Activated naive CD4-positive, alpha-beta T cell treated with anti-CD3 and anti-CD28 coated beads for 36 hours (primary cell): ENCODE measurements at regions not wholly inside any gene's neighbourhood (a gene's known extent, or its start where the extent isn't known, plus 50 kb on each side); places are given as distances from the start of the nearest gene placed in this dataset.

Experiments used
- CTCF ChIA-PET: fragments of 350-600 bp; sonication (Branson Sonifier 250); formaldehyde crosslinking; loops from one replicate; lab custom pipeline; 2021; ENCODE audit warnings: antibody characterized with exemption; lab: Charles Lee
- DNase-seq: peaks from one replicate; pipeline ENCODE4 v3.0.0-alpha.2; 2020
- H3K27ac Mint-ChIP-seq: one replicate; pipeline ENCODE4 v1.8.0; 2021; ENCODE audit warnings: mild to moderate bottlenecking, mixed read lengths
- H3K27me3 Mint-ChIP-seq: one replicate; pipeline ENCODE4 v1.8.0; 2021; ENCODE audit warnings: low read depth, mixed read lengths
- H3K36me3 Mint-ChIP-seq: one replicate; pipeline ENCODE4 v1.8.0; 2021; ENCODE audit warnings: low read depth, mixed read lengths
- H3K4me1 Mint-ChIP-seq: one replicate; pipeline ENCODE4 v1.8.0; 2021; ENCODE audit warnings: low read depth, mixed read lengths
- H3K4me3 Mint-ChIP-seq: one replicate; pipeline ENCODE4 v1.8.0; 2021; ENCODE audit warnings: mild to moderate bottlenecking, moderate library complexity, mixed read lengths
- H3K9me3 Mint-ChIP-seq: one replicate; pipeline ENCODE4 v1.8.0; 2021; ENCODE audit warnings: mixed read lengths
- intact Hi-C: fragments of 100-400 bp; cut with micrococcal nuclease; formaldehyde crosslinking; loops from one replicate; pipeline ENCODE4 v1.15.1; 2023

GRCh38 chr2:51695531-51695930, 663.6 kb upstream of the NRXN1 start:
- no peaks in the 10 kb centered on the region for H3K27me3 Mint-ChIP-seq
- intact Hi-C loops = no loop called here
- H3K4me1 Mint-ChIP-seq = no peaks in the 10 kb centered on the region
- no peaks in the 10 kb centered on the region for H3K36me3 Mint-ChIP-seq
- no peak for DNase-seq
- no peak overlapping the region for H3K27ac Mint-ChIP-seq
- CTCF ChIA-PET = no interaction called here
- H3K4me3 Mint-ChIP-seq = no peak overlapping the region
- H3K9me3 Mint-ChIP-seq = peaks cover 2% of the 10 kb centered on the region

- Mint-ChIP-seq H3K4me3 (no peak overlapping the region), H3K4me1 (no peaks in the 10 kb centered on the region), H3K9me3 (peaks cover 2% of the 10 kb centered on the region)
Measured at GRCh38 chr2:51693640-51694039, 661.7 kb upstream of the NRXN1 start.

GRCh38 chr2:51681854-51682253, 649.9 kb upstream of the NRXN1 start:
- CTCF ChIA-PET = no interaction called here
- Mint-ChIP-seq H3K36me3 (no peaks in the 10 kb centered on the region), H3K4me3 (no peak overlapping the region), H3K9me3 (peaks cover 10% of the 10 kb centered on the region), H3K4me1 (no peaks in the 10 kb centered on the region), H3K27me3 (no peaks in the 10 kb centered on the region), H3K27ac (no peak overlapping the region)
- intact Hi-C loops = no loop called here
- no peak for DNase-seq

More at GRCh38 chr2:51693640-51694039, 661.7 kb upstream of the NRXN1 start:
- CTCF ChIA-PET = no interaction called here
- intact Hi-C loops = no loop called here
- DNase-seq = no peak
- Mint-ChIP-seq H3K27ac (no peak overlapping the region), H3K27me3 (no peaks in the 10 kb centered on the region), H3K36me3 (no peaks in the 10 kb centered on the region)

- Mint-ChIP-seq H3K27me3 (no peaks in the 10 kb centered on the region), H3K4me3 (no peak overlapping the region), H3K27ac (no peak overlapping the region), H3K4me1 (no peaks in the 10 kb centered on the region), H3K36me3 (no peaks in the 10 kb centered on the region), H3K9me3 (peaks cover 9% of the 10 kb centered on the region)
- no peak for DNase-seq
- intact Hi-C loops = no loop called here
- CTCF ChIA-PET = no interaction called here
Measured at GRCh38 chr2:51673628-51674027, 641.7 kb upstream of the NRXN1 start.

GRCh38 chr2:51667679-51668078, 635.7 kb upstream of the NRXN1 start:
- H3K9me3 Mint-ChIP-seq = peaks cover 12% of the 10 kb centered on the region
- no peaks in the 10 kb centered on the region for H3K4me1 Mint-ChIP-seq
- no peak overlapping the region for H3K4me3 Mint-ChIP-seq
- no peak overlapping the region for H3K27ac Mint-ChIP-seq
- DNase-seq = no peak
- H3K36me3 Mint-ChIP-seq = no peaks in the 10 kb centered on the region
- no peaks in the 10 kb centered on the region for H3K27me3 Mint-ChIP-seq
- CTCF ChIA-PET = no interaction called here
- intact Hi-C loops = no loop called here

- Mint-ChIP-seq H3K4me3 (no peak overlapping the region), H3K9me3 (peaks cover 11% of the 10 kb centered on the region), H3K27ac (no peak overlapping the region), H3K4me1 (no peaks in the 10 kb centered on the region), H3K36me3 (no peaks in the 10 kb centered on the region), H3K27me3 (no peaks in the 10 kb centered on the region)
- CTCF ChIA-PET = no interaction called here
- intact Hi-C loops = no loop called here
- no peak for DNase-seq
Measured at GRCh38 chr2:51662187-51662586, 630.3 kb upstream of the NRXN1 start.

GRCh38 chr2:51657849-51658248, 625.9 kb upstream of the NRXN1 start:
- Mint-ChIP-seq H3K9me3 (peaks cover 11% of the 10 kb centered on the region), H3K36me3 (no peaks in the 10 kb centered on the region), H3K4me1 (no peaks in the 10 kb centered on the region), H3K27me3 (no peaks in the 10 kb centered on the region), H3K4me3 (no peak overlapping the region), H3K27ac (no peak overlapping the region)
- no peak for DNase-seq
- intact Hi-C loops = no loop called here
- CTCF ChIA-PET = no interaction called here

- intact Hi-C loops = no loop called here
- H3K4me3 Mint-ChIP-seq = no peak overlapping the region
- no peak overlapping the region for H3K27ac Mint-ChIP-seq
- CTCF ChIA-PET = no interaction called here
- H3K27me3 Mint-ChIP-seq = no peaks in the 10 kb centered on the region
- H3K9me3 Mint-ChIP-seq = peaks cover 6% of the 10 kb centered on the region
- no peaks in the 10 kb centered on the region for H3K4me1 Mint-ChIP-seq
- DNase-seq = no peak
- H3K36me3 Mint-ChIP-seq = no peaks in the 10 kb centered on the region
Measured at GRCh38 chr2:51650769-51651168, 618.8 kb upstream of the NRXN1 start.

- H3K27me3 Mint-ChIP-seq = no peaks in the 10 kb centered on the region
- DNase-seq = no peak
- H3K27ac Mint-ChIP-seq = no peak overlapping the region
Measured at GRCh38 chr2:51649366-51649765, 617.4 kb upstream of the NRXN1 start.

GRCh38 chr2:51638811-51639210, 606.9 kb upstream of the NRXN1 start:
- H3K27me3 Mint-ChIP-seq = no peaks in the 10 kb centered on the region
- peaks cover 17% of the 10 kb centered on the region for H3K9me3 Mint-ChIP-seq
- no peaks in the 10 kb centered on the region for H3K36me3 Mint-ChIP-seq
- H3K4me1 Mint-ChIP-seq = no peaks in the 10 kb centered on the region
- CTCF ChIA-PET = no interaction called here
- no peak overlapping the region for H3K4me3 Mint-ChIP-seq
- intact Hi-C loops = no loop called here
- DNase-seq = no peak
- H3K27ac Mint-ChIP-seq = no peak overlapping the region

More at GRCh38 chr2:51649366-51649765, 617.4 kb upstream of the NRXN1 start:
- Mint-ChIP-seq H3K36me3 (no peaks in the 10 kb centered on the region), H3K9me3 (peaks cover 4% of the 10 kb centered on the region), H3K4me3 (no peak overlapping the region), H3K4me1 (no peaks in the 10 kb centered on the region)
- intact Hi-C loops = no loop called here
- CTCF ChIA-PET = no interaction called here

GRCh38 chr2:51633073-51633472, 601.1 kb upstream of the NRXN1 start:
- H3K4me1 Mint-ChIP-seq = no peaks in the 10 kb centered on the region
- no peaks in the 10 kb centered on the region for H3K27me3 Mint-ChIP-seq
- H3K27ac Mint-ChIP-seq = no peak overlapping the region
- CTCF ChIA-PET = no interaction called here
- DNase-seq = no peak
- no peak overlapping the region for H3K4me3 Mint-ChIP-seq
- intact Hi-C loops = no loop called here
- no peaks in the 10 kb centered on the region for H3K36me3 Mint-ChIP-seq
- H3K9me3 Mint-ChIP-seq = peaks cover 5% of the 10 kb centered on the region

GRCh38 chr2:51629406-51629805, 597.5 kb upstream of the NRXN1 start:
- H3K36me3 Mint-ChIP-seq = no peaks in the 10 kb centered on the region
- no peaks in the 10 kb centered on the region for H3K4me1 Mint-ChIP-seq
- intact Hi-C loops = no loop called here
- DNase-seq = no peak
- H3K4me3 Mint-ChIP-seq = no peak overlapping the region
- H3K27me3 Mint-ChIP-seq = no peaks in the 10 kb centered on the region
- CTCF ChIA-PET = no interaction called here
- H3K27ac Mint-ChIP-seq = no peak overlapping the region
- H3K9me3 Mint-ChIP-seq = peaks cover 5% of the 10 kb centered on the region

GRCh38 chr2:51628917-51629316, 597.0 kb upstream of the NRXN1 start:
- Mint-ChIP-seq H3K4me3 (no peak overlapping the region), H3K27me3 (no peaks in the 10 kb centered on the region), H3K4me1 (no peaks in the 10 kb centered on the region), H3K36me3 (no peaks in the 10 kb centered on the region), H3K9me3 (peaks cover 5% of the 10 kb centered on the region), H3K27ac (no peak overlapping the region)
- DNase-seq = no peak
- intact Hi-C loops = no loop called here
- CTCF ChIA-PET = no interaction called here

GRCh38 chr2:51624995-51625394, 593.1 kb upstream of the NRXN1 start:
- DNase-seq = no peak
- Mint-ChIP-seq H3K36me3 (no peaks in the 10 kb centered on the region), H3K27me3 (no peaks in the 10 kb centered on the region), H3K27ac (no peak overlapping the region), H3K4me1 (no peaks in the 10 kb centered on the region), H3K4me3 (no peak overlapping the region), H3K9me3 (peaks cover 16% of the 10 kb centered on the region)
- intact Hi-C loops = no loop called here
- CTCF ChIA-PET = no interaction called here
